ENCODE measurements at regions not wholly inside any gene's neighbourhood (a gene's known extent, or its start where the extent isn't known, plus 50 kb on each side); places are given as distances from the start of the nearest gene placed in this dataset.

DNA sequence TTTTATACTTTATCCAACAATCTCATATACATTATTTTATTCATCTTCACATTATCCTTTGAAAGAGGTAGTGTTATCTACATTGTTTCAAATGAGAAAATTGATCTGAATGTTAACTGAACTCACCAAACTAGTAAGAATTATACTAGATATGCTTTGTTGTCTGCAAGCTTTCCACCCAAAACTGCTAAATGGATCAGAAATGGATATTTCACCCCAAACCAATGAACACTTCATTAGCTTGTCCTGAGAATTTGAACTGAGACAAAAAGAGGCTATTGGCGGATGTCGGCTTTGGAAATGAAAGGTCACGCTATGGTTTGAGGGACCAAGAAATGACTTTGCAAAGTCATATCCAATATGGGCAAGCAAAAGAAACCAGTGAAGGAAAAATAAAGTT, 201.9 kb upstream of the TRPM3 start:
- TF ChIP-seq, protein P1, sequence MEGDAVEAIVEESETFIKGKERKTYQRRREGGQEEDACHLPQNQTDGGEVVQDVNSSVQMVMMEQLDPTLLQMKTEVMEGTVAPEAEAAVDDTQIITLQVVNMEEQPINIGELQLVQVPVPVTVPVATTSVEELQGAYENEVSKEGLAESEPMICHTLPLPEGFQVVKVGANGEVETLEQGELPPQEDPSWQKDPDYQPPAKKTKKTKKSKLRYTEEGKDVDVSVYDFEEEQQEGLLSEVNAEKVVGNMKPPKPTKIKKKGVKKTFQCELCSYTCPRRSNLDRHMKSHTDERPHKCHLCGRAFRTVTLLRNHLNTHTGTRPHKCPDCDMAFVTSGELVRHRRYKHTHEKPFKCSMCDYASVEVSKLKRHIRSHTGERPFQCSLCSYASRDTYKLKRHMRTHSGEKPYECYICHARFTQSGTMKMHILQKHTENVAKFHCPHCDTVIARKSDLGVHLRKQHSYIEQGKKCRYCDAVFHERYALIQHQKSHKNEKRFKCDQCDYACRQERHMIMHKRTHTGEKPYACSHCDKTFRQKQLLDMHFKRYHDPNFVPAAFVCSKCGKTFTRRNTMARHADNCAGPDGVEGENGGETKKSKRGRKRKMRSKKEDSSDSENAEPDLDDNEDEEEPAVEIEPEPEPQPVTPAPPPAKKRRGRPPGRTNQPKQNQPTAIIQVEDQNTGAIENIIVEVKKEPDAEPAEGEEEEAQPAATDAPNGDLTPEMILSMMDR (conservative IDR thresholded peaks at IDR 0.05; ENCODE audit: control insufficient read depth, insufficient read depth, low read depth, low read length) = no peak
- no peak for DNase-seq (ENCODE audit: low read depth)
- no peak overlapping the region for H3K4me3 ChIP-seq (ENCODE audit: control insufficient read depth, low read depth, low read length)

DNA sequence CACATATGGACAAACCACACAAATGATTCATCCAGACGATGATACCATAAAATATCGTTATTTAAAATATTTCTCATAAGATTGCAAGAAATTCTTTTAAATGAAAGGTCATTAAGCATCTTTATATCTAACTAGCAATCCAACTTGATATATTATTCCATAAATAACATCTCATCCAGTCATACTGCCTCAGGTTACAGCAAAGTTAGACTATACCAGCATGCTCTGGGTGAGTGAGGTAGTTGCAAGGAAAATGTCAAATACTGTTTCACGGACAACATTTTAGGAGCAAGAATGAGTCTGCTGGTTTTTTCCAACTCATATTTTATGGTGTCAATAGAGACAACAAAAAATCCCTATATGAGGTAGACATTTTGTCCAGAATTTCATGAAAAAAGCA, 200.9 kb upstream of the TRPM3 start:
- no peak for DNase-seq (ENCODE audit: low read depth)
- no peak overlapping the region for H3K4me3 ChIP-seq (ENCODE audit: control insufficient read depth, low read depth, low read length)
- TF ChIP-seq, protein P1 (conservative IDR thresholded peaks at IDR 0.05; ENCODE audit: control insufficient read depth, insufficient read depth, low read depth, low read length) = no peak

DNA sequence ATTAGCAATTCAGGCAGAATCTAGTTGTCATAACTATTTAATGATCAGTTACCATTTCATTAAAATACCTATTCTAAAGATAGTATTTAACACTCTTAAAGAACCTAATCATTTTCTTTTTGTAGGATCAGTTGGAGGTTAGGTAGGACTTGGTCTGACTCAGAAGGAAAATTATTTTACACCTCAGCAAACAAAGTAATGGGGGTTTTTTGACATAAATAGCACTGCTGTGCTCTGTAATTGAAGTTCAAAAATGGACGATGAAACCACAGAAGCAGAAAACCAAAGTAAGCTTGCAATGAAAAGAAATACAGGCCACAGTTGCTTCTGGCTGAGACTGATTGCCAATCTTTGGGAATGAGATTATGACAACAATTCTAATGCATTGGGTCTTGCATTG, 187.0 kb upstream of the TRPM3 start:
- TF ChIP-seq, protein P1 (conservative IDR thresholded peaks at IDR 0.05; ENCODE audit: control insufficient read depth, insufficient read depth, low read depth, low read length) = no peak
- no peak overlapping the region for H3K4me3 ChIP-seq (ENCODE audit: control insufficient read depth, low read depth, low read length)
- DNase-seq (ENCODE audit: low read depth) = no peak

DNA sequence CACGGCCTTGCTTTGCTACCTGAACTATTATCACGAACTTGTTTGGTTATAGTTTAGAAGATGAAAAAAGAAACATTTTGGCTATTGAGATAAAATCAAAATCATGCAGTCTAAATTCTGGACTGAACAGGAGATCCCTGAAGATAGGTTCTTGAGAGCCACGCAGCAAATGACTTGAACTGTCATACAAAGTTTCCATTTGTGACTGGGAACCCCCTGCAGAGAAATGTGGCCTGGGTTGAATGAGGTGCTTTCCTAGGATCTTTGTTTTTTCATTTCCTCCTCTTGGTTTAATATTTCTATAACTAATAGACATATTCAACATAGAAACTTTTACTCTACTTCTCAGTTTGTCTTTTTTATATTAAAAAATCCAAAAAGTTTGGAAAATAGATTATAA, 184.7 kb upstream of the TRPM3 start:
- TF ChIP-seq, protein P1 (conservative IDR thresholded peaks at IDR 0.05; ENCODE audit: control insufficient read depth, insufficient read depth, low read depth, low read length) = no peak
- DNase-seq (ENCODE audit: low read depth) = no peak
- no peak overlapping the region for H3K4me3 ChIP-seq (ENCODE audit: control insufficient read depth, low read depth, low read length)

DNA sequence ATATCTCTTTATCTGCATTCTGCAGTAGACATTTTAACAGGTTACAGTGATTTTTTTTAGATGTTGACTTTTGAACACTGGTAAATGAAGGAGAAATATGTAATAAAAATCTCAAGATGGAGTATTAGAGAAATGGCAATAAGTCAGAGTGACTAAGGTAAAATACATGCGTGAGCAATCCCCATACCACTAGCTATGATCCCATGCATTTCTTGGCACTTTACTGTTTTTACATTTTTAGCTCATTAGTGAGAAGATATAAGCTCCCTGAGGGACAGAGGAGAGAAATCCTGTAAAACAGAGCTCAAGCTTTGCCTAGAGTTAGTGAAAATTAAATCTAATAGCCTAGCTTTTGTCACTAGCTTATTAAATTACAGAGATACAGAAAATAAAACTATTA, 181.9 kb upstream of the TRPM3 start:
- DNase-seq (ENCODE audit: low read depth) = peak; percentile 73
- no peak overlapping the region for H3K4me3 ChIP-seq (ENCODE audit: control insufficient read depth, low read depth, low read length)
- TF ChIP-seq, protein P1 (conservative IDR thresholded peaks at IDR 0.05; ENCODE audit: control insufficient read depth, insufficient read depth, low read depth, low read length) = no peak

DNA sequence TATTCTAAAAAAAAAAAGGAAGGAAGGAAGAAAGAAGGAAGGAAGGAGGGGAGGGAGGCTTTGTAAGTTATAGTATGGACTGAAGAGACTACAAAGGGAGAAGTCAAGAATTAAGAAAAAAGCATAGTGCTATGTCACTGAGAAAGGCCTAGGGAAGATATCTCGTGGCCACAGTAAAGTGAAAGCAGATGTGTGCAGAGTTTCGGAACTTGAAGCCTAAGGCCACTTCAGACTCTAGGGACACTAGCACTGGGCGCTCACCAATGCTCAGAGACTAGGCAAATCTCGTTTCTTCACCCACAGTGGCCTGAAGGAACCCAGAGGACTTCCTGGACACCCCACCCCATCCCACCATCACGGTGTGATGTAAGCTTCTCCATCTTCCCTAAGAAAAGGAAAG, 181.4 kb upstream of the TRPM3 start:
- DNase-seq (ENCODE audit: low read depth) = peak; percentile 39
- TF ChIP-seq, protein P1 (conservative IDR thresholded peaks at IDR 0.05; ENCODE audit: control insufficient read depth, insufficient read depth, low read depth, low read length) = no peak
- no peak overlapping the region for H3K4me3 ChIP-seq (ENCODE audit: control insufficient read depth, low read depth, low read length)

DNA sequence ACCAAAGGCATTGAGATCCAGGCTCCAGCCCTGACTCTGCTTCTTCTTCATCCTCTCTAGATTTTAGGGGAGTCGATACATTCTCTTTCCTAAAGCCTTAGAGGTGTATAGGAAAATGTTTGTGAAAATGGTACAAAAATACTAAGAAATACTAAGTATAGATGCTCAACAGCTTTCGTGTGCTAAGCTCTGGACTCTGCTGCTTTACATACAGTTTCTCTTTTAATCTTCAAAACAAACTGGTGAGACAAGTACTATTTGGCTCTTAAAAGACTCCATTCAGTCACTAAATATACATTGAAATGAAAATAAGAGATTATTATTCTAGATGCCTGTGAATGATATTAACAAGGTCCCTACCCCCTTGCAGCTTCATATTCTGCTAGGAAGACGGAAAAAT, 174.5 kb upstream of the TRPM3 start:
- no peak for DNase-seq (ENCODE audit: low read depth)
- TF ChIP-seq, protein P1 (conservative IDR thresholded peaks at IDR 0.05; ENCODE audit: control insufficient read depth, insufficient read depth, low read depth, low read length) = no peak
- H3K4me3 ChIP-seq (ENCODE audit: control insufficient read depth, low read depth, low read length) = no peak overlapping the region
